GM18519 (cell line): ENCODE measurements at regions not wholly inside any gene's neighbourhood (a gene's known extent, or its start where the extent isn't known, plus 50 kb on each side); places are given as distances from the start of the nearest gene placed in this dataset.
A peak's percentile ranks its signal among the peaks of the same experiment; 100 is the strongest.

ENCODE experiments used
- ATAC-seq: cut with Tn5 transposase; IDR thresholded peaks from one replicate; pipeline ENCODE4 v1.9.1; 2021; ENCODE audit warnings: mild to moderate bottlenecking, moderate library complexity; ENCODE audit not compliant: unreplicated experiment, low FRiP score

GRCh38 chr16:79451196-79451816, 149.2 kb downstream of the MAF start:
- ATAC-seq: peak; percentile 69

GRCh38 chr16:79449900-79450299, 150.6 kb downstream of the MAF start:
- ATAC-seq: no peak

- no peak for ATAC-seq
These were observed 151.3 kb downstream of the MAF start for GRCh38 chr16:79449067-79449769.

- ATAC-seq: no peak
These were observed 156.0 kb downstream of the MAF start for GRCh38 chr16:79444572-79444971.

- ATAC-seq: no peak
These were observed 160.6 kb downstream of the MAF start for GRCh38 chr16:79439901-79440300.

- ATAC-seq: no peak
These were observed 162.5 kb downstream of the MAF start for GRCh38 chr16:79437764-79438751.

GRCh38 chr16:79436885-79437284, 163.7 kb downstream of the MAF start:
- ATAC-seq: no peak

GRCh38 chr16:79434771-79435170, 165.8 kb downstream of the MAF start:
- no peak for ATAC-seq

- ATAC-seq: no peak
These were observed 166.4 kb downstream of the MAF start for GRCh38 chr16:79434092-79434491.

- no peak for ATAC-seq
These were observed 168.6 kb downstream of the MAF start for GRCh38 chr16:79431923-79432322.

- no peak for ATAC-seq
These were observed 170.3 kb downstream of the MAF start for GRCh38 chr16:79430191-79430678.

GRCh38 chr16:79429381-79430190, 171.0 kb downstream of the MAF start:
- no peak for ATAC-seq

GRCh38 chr16:79426663-79427062, 173.9 kb downstream of the MAF start:
- no peak for ATAC-seq

GRCh38 chr16:79422064-79422463, 178.5 kb downstream of the MAF start:
- no peak for ATAC-seq

- ATAC-seq: no peak
These were observed 179.4 kb downstream of the MAF start for GRCh38 chr16:79421126-79421525.

- no peak for ATAC-seq
These were observed 180.0 kb downstream of the MAF start for GRCh38 chr16:79420493-79420892.

GRCh38 chr16:79419148-79419547, 181.4 kb downstream of the MAF start:
- ATAC-seq: no peak

GRCh38 chr16:79417601-79418008, 182.9 kb downstream of the MAF start:
- no peak for ATAC-seq

- no peak for ATAC-seq
These were observed 184.4 kb downstream of the MAF start for GRCh38 chr16:79415983-79416640.

- ATAC-seq: no peak
These were observed 187.7 kb downstream of the MAF start for GRCh38 chr16:79412783-79413225.
